ENCODE measurements at regions not wholly inside any gene's neighbourhood (a gene's known extent, or its start where the extent isn't known, plus 50 kb on each side); places are given as distances from the start of the nearest gene placed in this dataset.

- DNase-seq (ENCODE audit: low read depth, low spot score) = no peak
- TF ChIP-seq FOXP2 (optimal IDR thresholded peaks at IDR 0.05; ENCODE audit: control extremely low read depth, extremely low read length, insufficient read depth) = no peak
- TF ChIP-seq EZH2 (IDR thresholded peaks at IDR 0.05) = no peak
- no peak for TF ChIP-seq POLR2AphosphoS5 (IDR thresholded peaks at IDR 0.05; ENCODE audit: borderline replicate concordance, low read depth, low read length)
- H3K4me3 ChIP-seq = no peak overlapping the region
- no peak overlapping the region for H3K27ac ChIP-seq
- no peak overlapping the region for H3K9ac ChIP-seq (ENCODE audit: insufficient read length)
- H3K36me3 ChIP-seq (ENCODE audit: insufficient read depth, low read length) = 0 out of 2 replicates have a peak, but pooled peaks cover 12% of the 10 kb centered on the region
- H3K9me3 ChIP-seq (ENCODE audit: low read depth, low read length) = no peaks in the 10 kb centered on the region
These were observed 348.6 kb downstream of the USP25 start for GRCh38 chr21:16078382-16078781.

GRCh38 chr21:16079830-16080229 lies 350.0 kb downstream of the USP25 start:
- Histone ChIP-seq H3K27ac (no peak overlapping the region), H3K36me3 (ENCODE audit: insufficient read depth, low read length) (0 out of 2 replicates have a peak, but pooled peaks cover 12% of the 10 kb centered on the region), H3K9me3 (ENCODE audit: low read depth, low read length) (no peaks in the 10 kb centered on the region), H3K4me3 (no peak overlapping the region), H3K9ac (ENCODE audit: insufficient read length) (no peak overlapping the region)
- TF ChIP-seq FOXP2 (optimal IDR thresholded peaks at IDR 0.05; ENCODE audit: control extremely low read depth, extremely low read length, insufficient read depth) (no peak), EZH2 (IDR thresholded peaks at IDR 0.05) (no peak), POLR2AphosphoS5 (IDR thresholded peaks at IDR 0.05; ENCODE audit: borderline replicate concordance, low read depth, low read length) (no peak)
- DNase-seq (ENCODE audit: low read depth, low spot score) = no peak

- no peaks in the 10 kb centered on the region for H3K9me3 ChIP-seq (ENCODE audit: low read depth, low read length)
- no peak for DNase-seq (ENCODE audit: low read depth, low spot score)
- no peak overlapping the region for H3K4me3 ChIP-seq
- no peak overlapping the region for H3K27ac ChIP-seq
- H3K36me3 ChIP-seq (ENCODE audit: insufficient read depth, low read length) = 0 out of 2 replicates have a peak, but pooled peaks cover 7% of the 10 kb centered on the region
- no peak for TF ChIP-seq POLR2AphosphoS5 (IDR thresholded peaks at IDR 0.05; ENCODE audit: borderline replicate concordance, low read depth, low read length)
- TF ChIP-seq FOXP2 (optimal IDR thresholded peaks at IDR 0.05; ENCODE audit: control extremely low read depth, extremely low read length, insufficient read depth) = no peak
- TF ChIP-seq EZH2 (IDR thresholded peaks at IDR 0.05) = no peak
- H3K9ac ChIP-seq (ENCODE audit: insufficient read length) = no peak overlapping the region
These were observed 351.5 kb downstream of the USP25 start for GRCh38 chr21:16081304-16081703.

GRCh38 chr21:16082038-16082816 lies 352.4 kb downstream of the USP25 start:
- no peak for DNase-seq (ENCODE audit: low read depth, low spot score)
- Histone ChIP-seq H3K9me3 (ENCODE audit: low read depth, low read length) (no peaks in the 10 kb centered on the region), H3K36me3 (ENCODE audit: insufficient read depth, low read length) (no peaks in the 10 kb centered on the region), H3K4me3 (0 out of 2 replicates have a peak overlapping the region, but pooled peaks have one; percentile 5), H3K27ac (no peak overlapping the region), H3K9ac (ENCODE audit: insufficient read length) (no peak overlapping the region)
- no peak for TF ChIP-seq FOXP2 (optimal IDR thresholded peaks at IDR 0.05; ENCODE audit: control extremely low read depth, extremely low read length, insufficient read depth)
- no peak for TF ChIP-seq EZH2 (IDR thresholded peaks at IDR 0.05)
- no peak for TF ChIP-seq POLR2AphosphoS5 (IDR thresholded peaks at IDR 0.05; ENCODE audit: borderline replicate concordance, low read depth, low read length)

- Histone ChIP-seq H3K27ac (no peak overlapping the region), H3K9me3 (ENCODE audit: low read depth, low read length) (no peaks in the 10 kb centered on the region), H3K4me3 (no peak overlapping the region), H3K9ac (ENCODE audit: insufficient read length) (no peak overlapping the region), H3K36me3 (ENCODE audit: insufficient read depth, low read length) (no peaks in the 10 kb centered on the region)
- DNase-seq (ENCODE audit: low read depth, low spot score) = no peak
- no peak for TF ChIP-seq POLR2AphosphoS5 (IDR thresholded peaks at IDR 0.05; ENCODE audit: borderline replicate concordance, low read depth, low read length)
- no peak for TF ChIP-seq EZH2 (IDR thresholded peaks at IDR 0.05)
- TF ChIP-seq FOXP2 (optimal IDR thresholded peaks at IDR 0.05; ENCODE audit: control extremely low read depth, extremely low read length, insufficient read depth) = no peak
These were observed 355.1 kb downstream of the USP25 start for GRCh38 chr21:16084776-16085364.

- Histone ChIP-seq H3K36me3 (ENCODE audit: insufficient read depth, low read length) (no peaks in the 10 kb centered on the region), H3K27ac (no peak overlapping the region), H3K9me3 (ENCODE audit: low read depth, low read length) (no peaks in the 10 kb centered on the region), H3K9ac (ENCODE audit: insufficient read length) (no peak overlapping the region), H3K4me3 (no peak overlapping the region)
- no peak for DNase-seq (ENCODE audit: low read depth, low spot score)
- no peak for TF ChIP-seq POLR2AphosphoS5 (IDR thresholded peaks at IDR 0.05; ENCODE audit: borderline replicate concordance, low read depth, low read length)
- no peak for TF ChIP-seq EZH2 (IDR thresholded peaks at IDR 0.05)
- TF ChIP-seq FOXP2 (optimal IDR thresholded peaks at IDR 0.05; ENCODE audit: control extremely low read depth, extremely low read length, insufficient read depth) = no peak
These were observed 355.6 kb downstream of the USP25 start for GRCh38 chr21:16085421-16085820.

GRCh38 chr21:16086121-16086520 lies 356.3 kb downstream of the USP25 start:
- Histone ChIP-seq H3K4me3 (no peak overlapping the region), H3K9me3 (ENCODE audit: low read depth, low read length) (no peaks in the 10 kb centered on the region), H3K9ac (ENCODE audit: insufficient read length) (no peak overlapping the region), H3K27ac (no peak overlapping the region), H3K36me3 (ENCODE audit: insufficient read depth, low read length) (no peaks in the 10 kb centered on the region)
- no peak for TF ChIP-seq EZH2 (IDR thresholded peaks at IDR 0.05)
- no peak for TF ChIP-seq POLR2AphosphoS5 (IDR thresholded peaks at IDR 0.05; ENCODE audit: borderline replicate concordance, low read depth, low read length)
- no peak for TF ChIP-seq FOXP2 (optimal IDR thresholded peaks at IDR 0.05; ENCODE audit: control extremely low read depth, extremely low read length, insufficient read depth)
- no peak for DNase-seq (ENCODE audit: low read depth, low spot score)

GRCh38 chr21:16086936-16087335 lies 357.2 kb downstream of the USP25 start:
- DNase-seq (ENCODE audit: low read depth, low spot score) = no peak
- no peak for TF ChIP-seq POLR2AphosphoS5 (IDR thresholded peaks at IDR 0.05; ENCODE audit: borderline replicate concordance, low read depth, low read length)
- TF ChIP-seq FOXP2 (optimal IDR thresholded peaks at IDR 0.05; ENCODE audit: control extremely low read depth, extremely low read length, insufficient read depth) = no peak
- no peak for TF ChIP-seq EZH2 (IDR thresholded peaks at IDR 0.05)
- H3K27ac ChIP-seq = no peak overlapping the region

More at GRCh38 chr21:16086936-16087335, 357.2 kb downstream of the USP25 start:
- Histone ChIP-seq H3K9me3 (ENCODE audit: low read depth, low read length) (no peaks in the 10 kb centered on the region), H3K4me3 (no peak overlapping the region), H3K36me3 (ENCODE audit: insufficient read depth, low read length) (no peaks in the 10 kb centered on the region), H3K9ac (ENCODE audit: insufficient read length) (no peak overlapping the region)

Measured in SK-N-MC (cell line).